ENCODE measurements at regions not wholly inside any gene's neighbourhood (a gene's known extent, or its start where the extent isn't known, plus 50 kb on each side); places are given as distances from the start of the nearest gene placed in this dataset.

DNA sequence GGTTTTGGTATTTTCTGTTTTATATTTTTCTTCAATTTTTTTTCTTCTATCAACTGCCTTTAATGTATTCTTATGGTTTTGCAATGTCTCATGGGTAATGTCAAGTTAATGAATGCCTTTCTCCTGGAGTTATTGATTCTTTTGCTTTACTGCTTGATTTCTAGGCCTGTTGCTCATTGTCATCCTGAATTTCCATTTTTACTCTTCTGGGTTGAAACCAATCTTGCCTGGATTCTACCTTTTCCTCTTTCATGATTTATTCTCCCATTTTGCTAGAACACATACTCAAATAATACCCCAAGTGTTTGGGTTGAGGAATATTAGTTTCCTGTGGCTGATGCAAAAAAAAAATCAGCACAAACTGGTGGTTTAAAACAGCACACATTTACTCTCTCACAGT, 315.2 kb upstream of the PDZRN3 start:
- TF ChIP-seq, protein P1, sequence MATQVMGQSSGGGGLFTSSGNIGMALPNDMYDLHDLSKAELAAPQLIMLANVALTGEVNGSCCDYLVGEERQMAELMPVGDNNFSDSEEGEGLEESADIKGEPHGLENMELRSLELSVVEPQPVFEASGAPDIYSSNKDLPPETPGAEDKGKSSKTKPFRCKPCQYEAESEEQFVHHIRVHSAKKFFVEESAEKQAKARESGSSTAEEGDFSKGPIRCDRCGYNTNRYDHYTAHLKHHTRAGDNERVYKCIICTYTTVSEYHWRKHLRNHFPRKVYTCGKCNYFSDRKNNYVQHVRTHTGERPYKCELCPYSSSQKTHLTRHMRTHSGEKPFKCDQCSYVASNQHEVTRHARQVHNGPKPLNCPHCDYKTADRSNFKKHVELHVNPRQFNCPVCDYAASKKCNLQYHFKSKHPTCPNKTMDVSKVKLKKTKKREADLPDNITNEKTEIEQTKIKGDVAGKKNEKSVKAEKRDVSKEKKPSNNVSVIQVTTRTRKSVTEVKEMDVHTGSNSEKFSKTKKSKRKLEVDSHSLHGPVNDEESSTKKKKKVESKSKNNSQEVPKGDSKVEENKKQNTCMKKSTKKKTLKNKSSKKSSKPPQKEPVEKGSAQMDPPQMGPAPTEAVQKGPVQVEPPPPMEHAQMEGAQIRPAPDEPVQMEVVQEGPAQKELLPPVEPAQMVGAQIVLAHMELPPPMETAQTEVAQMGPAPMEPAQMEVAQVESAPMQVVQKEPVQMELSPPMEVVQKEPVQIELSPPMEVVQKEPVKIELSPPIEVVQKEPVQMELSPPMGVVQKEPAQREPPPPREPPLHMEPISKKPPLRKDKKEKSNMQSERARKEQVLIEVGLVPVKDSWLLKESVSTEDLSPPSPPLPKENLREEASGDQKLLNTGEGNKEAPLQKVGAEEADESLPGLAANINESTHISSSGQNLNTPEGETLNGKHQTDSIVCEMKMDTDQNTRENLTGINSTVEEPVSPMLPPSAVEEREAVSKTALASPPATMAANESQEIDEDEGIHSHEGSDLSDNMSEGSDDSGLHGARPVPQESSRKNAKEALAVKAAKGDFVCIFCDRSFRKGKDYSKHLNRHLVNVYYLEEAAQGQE (IDR thresholded peaks at IDR 0.05; ENCODE audit: insufficient read depth in 1 of 2, low read depth in 2 of 2, low read length in 2 of 2) = no peak
- no peak for TF ChIP-seq POLR2AphosphoS5 (IDR thresholded peaks at IDR 0.05; ENCODE audit: low read depth, low read length)
- TF ChIP-seq TAF1 (IDR thresholded peaks at IDR 0.05; ENCODE audit: borderline replicate concordance, insufficient read depth, low read length) = no peak
- no peak for TF ChIP-seq SIN3A (IDR thresholded peaks at IDR 0.05; ENCODE audit: borderline replicate concordance, insufficient read depth, low read length)

Measured in PFSK-1 (cell line).